ENCODE measurements at regions not wholly inside any gene's neighbourhood (a gene's known extent, or its start where the extent isn't known, plus 50 kb on each side); places are given as distances from the start of the nearest gene placed in this dataset.

DNA sequence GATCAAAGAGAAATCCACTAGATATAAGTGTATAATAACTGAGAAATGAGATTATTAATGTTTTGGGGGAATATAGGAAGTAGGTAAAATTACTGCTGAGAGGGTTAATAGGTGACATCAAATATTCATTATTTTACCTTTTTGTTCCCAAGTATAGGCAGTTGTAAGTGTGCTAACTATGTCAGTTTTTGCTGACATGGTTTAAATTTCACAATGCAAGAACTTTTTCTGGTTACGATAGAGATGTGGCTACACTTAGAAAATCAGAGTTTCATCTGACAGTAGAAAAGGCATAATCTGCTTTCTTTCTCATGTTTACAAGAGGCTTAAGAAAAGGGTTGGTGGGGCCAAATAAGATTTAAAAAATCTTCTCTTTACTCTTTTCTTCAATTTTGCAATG, 235.0 kb upstream of the DPPA4 start:
- no peaks in the 10 kb centered on the region for H4K20me1 ChIP-seq (ENCODE audit: insufficient read depth, low read length)
- intact Hi-C loops (cut with micrococcal nuclease; ENCODE audit: unreplicated experiment) = no loop called here
- no peak overlapping the region for H2AFZ ChIP-seq (ENCODE audit: low read length)
- no peak overlapping the region for H3K4me3 ChIP-seq (ENCODE audit: low read depth, low read length, poor library complexity, severe bottlenecking)
- H3K9me3 ChIP-seq (ENCODE audit: low read length) = no peaks in the 10 kb centered on the region
- DNase-seq (ENCODE audit: low spot score) = no peak
- no peak overlapping the region for H3K27ac ChIP-seq (ENCODE audit: low read depth, low read length, poor library complexity, severe bottlenecking)
- H3K9me2 ChIP-seq (ENCODE audit: insufficient read depth, low read length) = no peaks in the 10 kb centered on the region
- POLR2A ChIA-PET = no interaction called here
- CTCF ChIA-PET (ENCODE audit: unreplicated experiment) = no interaction called here
- TF ChIP-seq, protein P1, sequence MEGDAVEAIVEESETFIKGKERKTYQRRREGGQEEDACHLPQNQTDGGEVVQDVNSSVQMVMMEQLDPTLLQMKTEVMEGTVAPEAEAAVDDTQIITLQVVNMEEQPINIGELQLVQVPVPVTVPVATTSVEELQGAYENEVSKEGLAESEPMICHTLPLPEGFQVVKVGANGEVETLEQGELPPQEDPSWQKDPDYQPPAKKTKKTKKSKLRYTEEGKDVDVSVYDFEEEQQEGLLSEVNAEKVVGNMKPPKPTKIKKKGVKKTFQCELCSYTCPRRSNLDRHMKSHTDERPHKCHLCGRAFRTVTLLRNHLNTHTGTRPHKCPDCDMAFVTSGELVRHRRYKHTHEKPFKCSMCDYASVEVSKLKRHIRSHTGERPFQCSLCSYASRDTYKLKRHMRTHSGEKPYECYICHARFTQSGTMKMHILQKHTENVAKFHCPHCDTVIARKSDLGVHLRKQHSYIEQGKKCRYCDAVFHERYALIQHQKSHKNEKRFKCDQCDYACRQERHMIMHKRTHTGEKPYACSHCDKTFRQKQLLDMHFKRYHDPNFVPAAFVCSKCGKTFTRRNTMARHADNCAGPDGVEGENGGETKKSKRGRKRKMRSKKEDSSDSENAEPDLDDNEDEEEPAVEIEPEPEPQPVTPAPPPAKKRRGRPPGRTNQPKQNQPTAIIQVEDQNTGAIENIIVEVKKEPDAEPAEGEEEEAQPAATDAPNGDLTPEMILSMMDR (conservative IDR thresholded peaks at IDR 0.05; ENCODE audit: low read length) = no peak
- TF ChIP-seq EZH2phosphoT487 (IDR thresholded peaks at IDR 0.05; ENCODE audit: borderline replicate concordance, low read depth, low read length) = no peak
- no TSS peak for BruUV-seq (replicated peaks)
- H3K4me1 ChIP-seq (ENCODE audit: insufficient read depth, low read length, poor library complexity, severe bottlenecking) = no peaks in the 10 kb centered on the region
- no peaks in the 10 kb centered on the region for H3K79me2 ChIP-seq (ENCODE audit: insufficient read depth, low read depth, low read length)
- no peak overlapping the region for H3K4me2 ChIP-seq (ENCODE audit: low read length)
- H3K36me3 ChIP-seq (ENCODE audit: insufficient read depth, low read length) = no peaks in the 10 kb centered on the region

DNA sequence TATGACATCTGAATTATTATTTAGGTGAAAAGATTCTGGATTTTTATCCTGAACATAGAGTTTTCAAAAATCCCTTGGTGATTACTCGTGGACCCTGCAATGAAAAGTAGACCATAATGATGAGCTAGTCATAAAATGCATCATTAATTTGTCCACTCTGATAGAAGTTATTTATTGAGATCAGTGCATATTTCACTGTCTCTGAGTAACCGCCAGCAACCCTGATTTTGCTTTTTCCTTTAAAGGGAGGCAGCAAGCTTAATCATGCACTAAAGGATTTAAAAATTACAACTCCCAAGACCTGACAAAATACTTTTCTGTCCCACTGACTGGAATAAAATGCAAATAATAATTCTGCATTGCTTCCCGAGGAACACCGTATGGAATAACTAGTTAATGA, 259.6 kb upstream of the DPPA4 start:
- H3K27ac ChIP-seq (ENCODE audit: low read depth, low read length, poor library complexity, severe bottlenecking) = no peak overlapping the region
- H3K79me2 ChIP-seq (ENCODE audit: insufficient read depth, low read depth, low read length) = no peaks in the 10 kb centered on the region
- H3K36me3 ChIP-seq (ENCODE audit: insufficient read depth, low read length) = no peaks in the 10 kb centered on the region
- no peaks in the 10 kb centered on the region for H4K20me1 ChIP-seq (ENCODE audit: insufficient read depth, low read length)
- H3K9me3 ChIP-seq (ENCODE audit: low read length) = 0 out of 2 replicates have a peak, but pooled peaks cover 9% of the 10 kb centered on the region
- ChIA-PET POLR2A (no interaction called here), CTCF (ENCODE audit: unreplicated experiment) (no interaction called here)
- no peak for DNase-seq (ENCODE audit: low spot score)
- BruUV-seq (replicated peaks) = no TSS peak
- H2AFZ ChIP-seq (ENCODE audit: low read length) = no peak overlapping the region
- no peaks in the 10 kb centered on the region for H3K4me1 ChIP-seq (ENCODE audit: insufficient read depth, low read length, poor library complexity, severe bottlenecking)
- TF ChIP-seq, protein P1 (conservative IDR thresholded peaks at IDR 0.05; ENCODE audit: low read length) = no peak
- TF ChIP-seq EZH2phosphoT487 (IDR thresholded peaks at IDR 0.05; ENCODE audit: borderline replicate concordance, low read depth, low read length) = no peak
- H3K4me2 ChIP-seq (ENCODE audit: low read length) = no peak overlapping the region
- H3K9me2 ChIP-seq (ENCODE audit: insufficient read depth, low read length) = no peaks in the 10 kb centered on the region
- H3K4me3 ChIP-seq (ENCODE audit: low read depth, low read length, poor library complexity, severe bottlenecking) = no peak overlapping the region
- intact Hi-C loops (cut with micrococcal nuclease; ENCODE audit: unreplicated experiment) = no loop called here

GRCh38 chr3:109597444-109597843, 260.1 kb upstream of the DPPA4 start:
- no peak for DNase-seq (ENCODE audit: low spot score)
- CTCF ChIA-PET (ENCODE audit: unreplicated experiment) = no interaction called here
- intact Hi-C loops (cut with micrococcal nuclease; ENCODE audit: unreplicated experiment) = no loop called here

More at GRCh38 chr3:109597444-109597843, 260.1 kb upstream of the DPPA4 start:
- no peak overlapping the region for H3K4me3 ChIP-seq (ENCODE audit: low read depth, low read length, poor library complexity, severe bottlenecking)
- no peak overlapping the region for H3K27ac ChIP-seq (ENCODE audit: low read depth, low read length, poor library complexity, severe bottlenecking)
- no peaks in the 10 kb centered on the region for H3K79me2 ChIP-seq (ENCODE audit: insufficient read depth, low read depth, low read length)
- BruUV-seq (replicated peaks) = no TSS peak
- POLR2A ChIA-PET = no interaction called here
- TF ChIP-seq, protein P1 (conservative IDR thresholded peaks at IDR 0.05; ENCODE audit: low read length) = no peak
- no peak for TF ChIP-seq EZH2phosphoT487 (IDR thresholded peaks at IDR 0.05; ENCODE audit: borderline replicate concordance, low read depth, low read length)
- H3K36me3 ChIP-seq (ENCODE audit: insufficient read depth, low read length) = no peaks in the 10 kb centered on the region
- H3K9me3 ChIP-seq (ENCODE audit: low read length) = 0 out of 2 replicates have a peak, but pooled peaks cover 9% of the 10 kb centered on the region
- H4K20me1 ChIP-seq (ENCODE audit: insufficient read depth, low read length) = no peaks in the 10 kb centered on the region
- no peak overlapping the region for H3K4me2 ChIP-seq (ENCODE audit: low read length)
- no peaks in the 10 kb centered on the region for H3K9me2 ChIP-seq (ENCODE audit: insufficient read depth, low read length)
- H2AFZ ChIP-seq (ENCODE audit: low read length) = no peak overlapping the region
- H3K4me1 ChIP-seq (ENCODE audit: insufficient read depth, low read length, poor library complexity, severe bottlenecking) = no peaks in the 10 kb centered on the region
